ENCODE measurements at regions not wholly inside any gene's neighbourhood (a gene's known extent, or its start where the extent isn't known, plus 50 kb on each side); places are given as distances from the start of the nearest gene placed in this dataset.
"Not testable (repeated sequence)": the region's sequence is repeated elsewhere in the genome, so short reads cannot be mapped to it uniquely, and the experiment has no call there.

DNA sequence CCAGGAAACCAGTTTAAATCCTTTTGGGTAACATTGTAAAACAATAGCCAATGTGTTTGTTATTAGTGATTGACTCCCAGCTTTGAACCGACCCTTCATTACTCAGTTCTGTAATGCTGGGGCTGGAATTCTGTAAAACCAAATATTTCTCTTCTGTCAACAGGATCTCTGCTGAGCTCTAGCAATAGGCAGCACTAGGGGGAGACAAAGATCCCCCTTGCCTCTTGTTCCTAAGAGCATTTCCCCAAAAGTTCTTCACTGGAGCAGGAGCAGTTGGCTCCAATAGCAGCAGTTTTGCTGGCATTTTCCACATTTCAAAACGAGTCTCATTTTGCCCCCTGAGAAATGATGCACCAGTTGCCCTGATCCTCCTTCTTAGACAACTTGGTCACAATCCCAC, 1671.1 kb downstream of the MRPL39 start:
- TF ChIP-seq, protein P1, sequence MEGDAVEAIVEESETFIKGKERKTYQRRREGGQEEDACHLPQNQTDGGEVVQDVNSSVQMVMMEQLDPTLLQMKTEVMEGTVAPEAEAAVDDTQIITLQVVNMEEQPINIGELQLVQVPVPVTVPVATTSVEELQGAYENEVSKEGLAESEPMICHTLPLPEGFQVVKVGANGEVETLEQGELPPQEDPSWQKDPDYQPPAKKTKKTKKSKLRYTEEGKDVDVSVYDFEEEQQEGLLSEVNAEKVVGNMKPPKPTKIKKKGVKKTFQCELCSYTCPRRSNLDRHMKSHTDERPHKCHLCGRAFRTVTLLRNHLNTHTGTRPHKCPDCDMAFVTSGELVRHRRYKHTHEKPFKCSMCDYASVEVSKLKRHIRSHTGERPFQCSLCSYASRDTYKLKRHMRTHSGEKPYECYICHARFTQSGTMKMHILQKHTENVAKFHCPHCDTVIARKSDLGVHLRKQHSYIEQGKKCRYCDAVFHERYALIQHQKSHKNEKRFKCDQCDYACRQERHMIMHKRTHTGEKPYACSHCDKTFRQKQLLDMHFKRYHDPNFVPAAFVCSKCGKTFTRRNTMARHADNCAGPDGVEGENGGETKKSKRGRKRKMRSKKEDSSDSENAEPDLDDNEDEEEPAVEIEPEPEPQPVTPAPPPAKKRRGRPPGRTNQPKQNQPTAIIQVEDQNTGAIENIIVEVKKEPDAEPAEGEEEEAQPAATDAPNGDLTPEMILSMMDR (IDR thresholded peaks at IDR 0.05; ENCODE audit: low read depth, low read length): peak; percentile 61
- in situ Hi-C loops (cut with HindIII; ENCODE audit: low sequenced_read_pairs): no loop called here
- peak; percentile 29 for DNase-seq (ENCODE audit: low read depth, low spot score)
- H3K4me3 ChIP-seq (ENCODE audit: low read depth, low read length): no peak overlapping the region

DNA sequence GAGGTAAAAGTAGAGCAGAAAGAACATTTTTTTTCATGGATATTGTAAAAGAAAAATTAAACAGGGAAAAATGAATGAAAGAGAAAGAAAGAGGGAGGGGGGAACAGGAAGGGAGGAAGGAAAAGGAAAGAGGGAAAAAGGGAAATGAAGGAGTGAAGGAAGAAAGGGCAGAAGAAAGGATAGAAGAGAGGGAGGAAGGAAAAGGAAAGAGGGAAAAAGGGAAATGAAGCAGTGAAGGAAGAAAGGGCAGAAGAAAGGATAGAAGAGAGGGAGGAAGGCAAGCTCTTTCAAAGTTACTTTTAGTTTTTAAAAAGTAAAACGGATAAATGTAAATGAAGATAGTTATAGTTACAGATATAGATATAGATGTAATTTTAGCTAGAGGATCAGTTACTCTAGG, 1676.7 kb downstream of the MRPL39 start:
- DNase-seq (ENCODE audit: low read depth, low spot score): no peak
- in situ Hi-C loops (cut with HindIII; ENCODE audit: low sequenced_read_pairs): no loop called here
- no peak overlapping the region for H3K4me3 ChIP-seq (ENCODE audit: low read depth, low read length)
- TF ChIP-seq, protein P1 (IDR thresholded peaks at IDR 0.05; ENCODE audit: low read depth, low read length): no peak

DNA sequence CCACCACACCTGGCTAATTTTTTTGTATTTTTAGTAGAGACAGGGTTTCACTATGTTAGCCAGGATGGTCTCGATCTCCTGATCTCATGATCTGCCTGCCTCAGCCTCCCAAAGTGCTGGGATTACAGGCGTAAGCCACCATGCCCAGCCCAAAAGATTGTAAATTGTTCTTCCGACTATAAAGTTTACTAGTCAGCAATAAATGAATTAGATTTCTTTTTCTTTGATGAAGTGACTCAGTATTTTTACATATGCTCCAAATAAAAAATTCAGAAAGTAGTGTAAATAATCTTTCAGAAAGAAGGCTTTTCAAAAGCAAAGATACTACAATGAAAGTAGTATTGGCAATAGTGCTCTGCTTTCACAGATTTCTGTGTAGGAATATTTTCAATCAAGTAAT, 1680.9 kb downstream of the MRPL39 start:
- in situ Hi-C loops (cut with HindIII; ENCODE audit: low sequenced_read_pairs); H3K4me3 ChIP-seq (ENCODE audit: low read depth, low read length); DNase-seq (ENCODE audit: low read depth, low spot score): not testable (repeated sequence)

DNA sequence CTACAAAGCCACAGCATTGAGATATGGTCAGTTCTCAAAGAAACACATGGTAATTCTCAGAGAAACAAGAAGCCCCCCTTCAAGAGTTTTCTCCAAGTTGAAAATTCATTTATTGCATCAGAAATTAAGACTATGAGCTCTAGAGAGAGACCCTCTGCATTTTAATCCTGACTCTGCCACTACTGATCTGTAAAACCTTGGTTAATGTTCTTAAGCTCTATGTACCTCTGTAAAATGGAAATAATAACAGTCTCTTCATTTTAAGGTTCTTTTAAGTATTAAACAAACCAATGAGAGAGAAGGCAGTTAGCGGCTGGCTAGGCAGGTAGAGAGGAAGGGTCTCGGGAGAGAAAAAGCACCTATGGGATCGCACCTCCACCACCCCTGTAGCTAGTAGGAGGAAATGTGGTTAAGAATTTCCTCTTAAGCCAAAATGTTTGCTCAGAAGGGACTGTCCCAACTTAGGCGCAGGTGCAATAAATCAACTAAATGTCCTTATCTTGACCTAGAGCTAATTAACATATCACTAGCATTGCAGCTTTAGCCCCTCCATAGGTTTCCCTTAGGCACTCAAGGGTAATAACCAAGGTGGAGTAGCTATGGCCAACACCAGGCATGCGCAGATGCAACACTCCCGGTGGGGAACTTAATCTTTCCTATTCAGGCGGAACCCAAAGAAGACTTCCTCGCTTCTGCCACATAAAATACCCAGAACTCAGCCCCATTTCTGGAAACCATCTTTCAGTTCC, 1685.4 kb downstream of the MRPL39 start:
- no peak overlapping the region for H3K4me3 ChIP-seq (ENCODE audit: low read depth, low read length)
- in situ Hi-C loops (cut with HindIII; ENCODE audit: low sequenced_read_pairs): no loop called here
- no peak for DNase-seq (ENCODE audit: low read depth, low spot score)
- TF ChIP-seq, protein P1 (IDR thresholded peaks at IDR 0.05; ENCODE audit: low read depth, low read length): no peak

DNA sequence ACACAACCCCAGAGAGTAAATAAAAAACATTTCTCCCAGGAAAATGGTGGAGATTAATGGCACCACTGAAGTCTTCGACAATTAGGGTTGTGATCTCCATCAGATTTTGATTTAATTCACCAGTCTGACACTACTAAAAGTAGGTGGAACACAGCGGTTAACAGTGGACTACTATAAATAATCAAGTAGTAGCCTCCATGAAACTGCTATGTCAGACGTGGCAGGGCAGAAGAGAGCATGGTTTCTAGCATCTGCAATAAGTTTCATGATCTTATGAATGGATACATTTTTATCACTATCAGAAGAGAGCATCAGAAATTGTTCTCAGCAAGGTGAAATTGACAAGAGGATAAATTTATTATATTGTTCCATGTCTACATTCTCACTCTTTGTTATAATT, 1706.6 kb downstream of the MRPL39 start:
- no peak for DNase-seq (ENCODE audit: low read depth, low spot score)
- in situ Hi-C loops (cut with HindIII; ENCODE audit: low sequenced_read_pairs): no loop called here
- H3K4me3 ChIP-seq (ENCODE audit: low read depth, low read length): no peak overlapping the region
- TF ChIP-seq, protein P1 (IDR thresholded peaks at IDR 0.05; ENCODE audit: low read depth, low read length): no peak

DNA sequence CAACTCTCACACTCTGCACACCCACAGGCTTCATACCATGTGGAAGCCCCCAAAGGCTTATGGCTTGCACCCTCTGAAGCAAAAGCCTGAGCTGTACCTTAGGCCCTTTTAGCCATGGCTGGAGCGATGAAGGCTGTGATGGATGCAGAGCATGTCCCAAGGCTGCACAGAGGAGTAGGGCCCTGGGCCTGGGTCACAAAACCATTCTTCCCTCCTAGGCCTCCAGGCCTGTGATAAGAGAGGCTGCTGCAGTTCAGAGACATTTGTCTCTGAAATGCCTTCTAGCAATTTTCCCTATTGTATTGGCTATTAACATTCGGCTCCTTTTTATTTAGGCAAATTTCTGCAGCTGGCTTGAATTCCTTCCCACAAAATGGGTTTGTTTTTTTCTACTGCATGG, 1707.7 kb downstream of the MRPL39 start:
- in situ Hi-C loops (cut with HindIII; ENCODE audit: low sequenced_read_pairs): no loop called here

DNA sequence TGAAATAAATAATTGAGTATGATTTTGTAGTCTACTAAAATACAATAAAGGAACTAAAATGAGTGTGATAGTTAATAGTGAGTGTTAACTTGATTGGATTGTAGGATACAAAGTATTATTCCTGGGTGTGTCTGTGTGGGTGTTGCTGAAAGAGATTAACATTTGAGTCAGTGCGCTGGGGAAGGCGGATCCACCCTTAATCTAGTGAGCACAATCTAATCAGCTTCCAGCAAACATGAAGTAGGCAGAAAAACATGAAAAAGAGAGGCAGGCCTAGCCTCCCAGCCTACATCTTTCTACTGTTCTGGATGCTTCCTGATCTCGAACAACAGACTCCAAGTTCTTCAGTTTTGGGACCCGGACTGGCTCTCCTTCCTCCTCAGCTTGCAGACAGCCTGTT, 1716.6 kb downstream of the MRPL39 start:
- TF ChIP-seq, protein P1 (IDR thresholded peaks at IDR 0.05; ENCODE audit: low read depth, low read length): no peak
- no peak for DNase-seq (ENCODE audit: low read depth, low spot score)
- in situ Hi-C loops (cut with HindIII; ENCODE audit: low sequenced_read_pairs): no loop called here
- no peak overlapping the region for H3K4me3 ChIP-seq (ENCODE audit: low read depth, low read length)

More for the DNA sequence above, 1707.7 kb downstream of the MRPL39 start:
- TF ChIP-seq, protein P1 (IDR thresholded peaks at IDR 0.05; ENCODE audit: low read depth, low read length): no peak
- no peak overlapping the region for H3K4me3 ChIP-seq (ENCODE audit: low read depth, low read length)
- DNase-seq (ENCODE audit: low read depth, low spot score): no peak
